T-helper 9 cell (primary cell): ENCODE measurements at regions not wholly inside any gene's neighbourhood (a gene's known extent, or its start where the extent isn't known, plus 50 kb on each side); places are given as distances from the start of the nearest gene placed in this dataset.

Source experiments
- DNase-seq: peaks from one replicate; pipeline ENCODE4 v3.0.0-alpha.2; 2020

GRCh38 chr4:153034681-153035080 is 98.6 kb downstream of the FHDC1 start:
- DNase-seq, result no peak

- DNase-seq, result no peak
Measured at GRCh38 chr4:153036931-153037482, 100.9 kb downstream of the FHDC1 start.

GRCh38 chr4:153038623-153039311 is 102.6 kb downstream of the FHDC1 start:
- no peak for DNase-seq

- DNase-seq, result no peak
Measured at GRCh38 chr4:153039542-153040185, 103.5 kb downstream of the FHDC1 start.

GRCh38 chr4:153040677-153041076 is 104.6 kb downstream of the FHDC1 start:
- no peak for DNase-seq

- DNase-seq, result no peak
Measured at GRCh38 chr4:153044036-153044435, 107.9 kb downstream of the FHDC1 start.

- DNase-seq, result no peak
Measured at GRCh38 chr4:153045111-153045982, 109.2 kb downstream of the FHDC1 start.

- DNase-seq, result no peak
Measured at GRCh38 chr4:153058671-153059060, 122.5 kb downstream of the FHDC1 start.

- no peak for DNase-seq
Measured at GRCh38 chr4:153060196-153060595, 124.1 kb downstream of the FHDC1 start.

GRCh38 chr4:153061971-153062370 is 125.8 kb downstream of the FHDC1 start:
- DNase-seq, result no peak

GRCh38 chr4:153062652-153063168 is 126.6 kb downstream of the FHDC1 start:
- no peak for DNase-seq

GRCh38 chr4:153063490-153063889 is 127.4 kb downstream of the FHDC1 start:
- DNase-seq, result no peak

GRCh38 chr4:153064571-153064970 is 128.4 kb downstream of the FHDC1 start:
- DNase-seq, result no peak

- no peak for DNase-seq
Measured at GRCh38 chr4:153065276-153065675, 129.2 kb downstream of the FHDC1 start.

GRCh38 chr4:153067376-153067775 is 131.3 kb downstream of the FHDC1 start:
- no peak for DNase-seq

GRCh38 chr4:153068751-153069150 is 132.6 kb downstream of the FHDC1 start:
- no peak for DNase-seq

- DNase-seq, result no peak
Measured at GRCh38 chr4:153071958-153072598, 132.2 kb upstream of the TRIM2 start.

GRCh38 chr4:153072661-153073060 is 131.6 kb upstream of the TRIM2 start:
- no peak for DNase-seq

GRCh38 chr4:153074486-153074885 is 129.8 kb upstream of the TRIM2 start:
- DNase-seq, result no peak

- DNase-seq, result no peak
Measured at GRCh38 chr4:153074936-153075630, 129.2 kb upstream of the TRIM2 start.

- no peak for DNase-seq
Measured at GRCh38 chr4:153075836-153076518, 128.3 kb upstream of the TRIM2 start.
